Activated CD8-positive, alpha-beta T cell treated with anti-CD3 and anti-CD28 coated beads, Interleukin-2, amount 10 ng/mL, durations not matched to agents 7 days and 5 days (primary cell): ENCODE measurements at regions not wholly inside any gene's neighbourhood (a gene's known extent, or its start where the extent isn't known, plus 50 kb on each side); places are given as distances from the start of the nearest gene placed in this dataset.

ENCODE experiments used
- ATAC-seq: fragments of 150-1000 bp; cut with Tn5 transposase; one replicate; pipeline ENCODE4 v1.10.0; 2021; ENCODE audit warnings: moderate library complexity
- CTCF ChIA-PET: fragments of 350-600 bp; sonication (Branson Sonifier 250); formaldehyde crosslinking; loops from one replicate; lab custom pipeline; 2021; ENCODE audit warnings: antibody characterized with exemption; lab: Charles Lee
- POLR2A ChIA-PET: fragments of 350-600 bp; sonication (Branson Sonifier 250); formaldehyde crosslinking; loops from one replicate; lab custom pipeline; 2021; ENCODE audit warnings: antibody characterized with exemption; lab: Charles Lee
- DNase-seq: peaks from one replicate; pipeline ENCODE4 v3.0.0-alpha.2; 2020
- H3K27ac Mint-ChIP-seq: one replicate; pipeline ENCODE4 v1.8.0; 2021; ENCODE audit warnings: mild to moderate bottlenecking, mixed read lengths
- H3K27me3 Mint-ChIP-seq: one replicate; pipeline ENCODE4 v1.8.0; 2021; ENCODE audit warnings: low read depth, mixed read lengths
- H3K36me3 Mint-ChIP-seq: one replicate; pipeline ENCODE4 v1.8.0; 2021; ENCODE audit warnings: low read depth, mixed read lengths
- H3K4me1 Mint-ChIP-seq: one replicate; pipeline ENCODE4 v1.8.0; 2021; ENCODE audit warnings: low read depth, mixed read lengths
- H3K4me3 Mint-ChIP-seq: one replicate; pipeline ENCODE4 v1.8.0; 2021; ENCODE audit warnings: mild to moderate bottlenecking, mixed read lengths
- H3K9me3 Mint-ChIP-seq: one replicate; pipeline ENCODE4 v1.8.0; 2022; ENCODE audit warnings: mixed read lengths; ENCODE audit not compliant: insufficient read depth

DNA sequence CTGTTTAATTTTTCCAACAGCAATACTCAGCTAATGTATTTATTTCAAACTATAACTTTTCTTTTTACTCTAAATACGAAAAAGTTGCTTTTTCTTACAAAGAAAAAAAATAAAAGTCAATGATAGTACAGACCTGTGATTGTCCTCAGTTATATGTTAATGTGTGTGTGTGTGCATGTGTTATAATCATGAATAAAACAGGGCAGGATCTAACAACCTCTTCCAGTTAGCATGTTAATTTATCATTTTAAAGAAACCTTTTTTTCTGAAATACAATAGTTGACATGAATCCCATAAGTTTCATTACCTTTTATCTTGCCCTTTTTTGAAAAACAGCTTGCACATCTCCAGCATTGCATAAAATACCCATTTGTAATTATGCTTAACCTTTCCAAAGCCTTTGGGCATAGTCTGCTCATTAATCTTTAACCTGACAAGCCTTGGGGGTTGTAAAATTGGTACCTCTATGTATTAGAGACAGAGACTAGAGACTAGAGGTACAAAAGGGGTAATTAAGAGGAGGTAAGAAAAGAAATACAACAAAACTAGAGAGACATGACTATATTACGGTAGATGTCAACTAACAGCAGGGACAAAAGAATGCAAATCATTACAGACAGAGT lies 828.1 kb downstream of the OLFM4 start:
- no peaks in the 10 kb centered on the region for H3K4me1 Mint-ChIP-seq
- POLR2A ChIA-PET, result no interaction called here

DNA sequence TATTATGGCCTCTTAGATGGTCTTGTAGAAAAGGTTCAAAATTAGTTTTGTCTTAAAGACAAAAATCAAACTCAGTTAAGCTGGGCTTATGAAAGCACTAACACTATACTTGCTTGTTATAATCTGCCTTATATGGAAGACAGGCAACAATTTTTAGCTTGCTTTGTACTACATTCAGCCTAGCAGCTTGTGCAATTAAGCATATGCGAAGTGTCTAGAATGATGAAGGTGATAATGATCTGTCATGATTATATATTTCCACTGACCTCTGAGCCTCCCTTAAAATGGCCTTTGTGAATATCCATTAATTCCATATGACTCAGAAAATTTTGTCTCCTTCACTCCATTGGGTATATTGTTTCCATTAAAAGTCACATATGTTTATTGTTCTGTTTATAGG lies 834.9 kb downstream of the OLFM4 start:
- Mint-ChIP-seq H3K27me3 (no peaks in the 10 kb centered on the region), H3K4me3 (no peak overlapping the region), H3K4me1 (no peaks in the 10 kb centered on the region), H3K36me3 (no peaks in the 10 kb centered on the region), H3K9me3 (peaks cover 15% of the 10 kb centered on the region), H3K27ac (no peak overlapping the region)
- ATAC-seq (no peak), DNase-seq (no peak)
- CTCF ChIA-PET, result no interaction called here
- POLR2A ChIA-PET, result no interaction called here

More for the DNA sequence above, 828.1 kb downstream of the OLFM4 start:
- Mint-ChIP-seq H3K27me3 (no peaks in the 10 kb centered on the region), H3K27ac (no peak overlapping the region), H3K36me3 (no peaks in the 10 kb centered on the region), H3K9me3 (peaks cover 17% of the 10 kb centered on the region), H3K4me3 (no peak overlapping the region)
- CTCF ChIA-PET, result no interaction called here
- no peak for ATAC-seq
- no peak for DNase-seq

DNA sequence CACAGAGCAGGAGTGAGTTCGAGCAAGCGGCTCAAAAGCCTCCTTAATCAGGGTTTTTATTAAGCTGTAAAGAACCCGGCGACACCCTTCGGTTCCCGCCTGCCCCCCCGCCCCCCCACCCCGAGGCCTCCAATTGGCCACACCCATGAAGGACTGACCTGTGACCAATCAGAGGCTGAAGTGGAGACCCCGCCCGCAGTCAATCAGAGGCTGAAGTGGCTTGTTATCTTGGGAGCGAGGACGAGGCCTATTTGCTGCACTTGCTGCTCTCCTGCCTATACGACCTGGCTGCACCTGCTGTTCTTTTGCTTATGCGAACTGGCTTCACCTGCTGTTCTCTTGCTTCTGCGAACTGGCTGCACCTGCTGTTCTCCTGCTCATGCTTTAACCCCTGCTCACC lies 844.9 kb downstream of the OLFM4 start:
- H3K4me3 Mint-ChIP-seq, result no peak overlapping the region
- POLR2A ChIA-PET, result no interaction called here
- CTCF ChIA-PET, result no interaction called here
- no peaks in the 10 kb centered on the region for H3K4me1 Mint-ChIP-seq
- no peaks in the 10 kb centered on the region for H3K36me3 Mint-ChIP-seq
- H3K9me3 Mint-ChIP-seq, result peaks cover 19% of the 10 kb centered on the region
- DNase-seq, result no peak
- ATAC-seq, result no peak
- no peaks in the 10 kb centered on the region for H3K27me3 Mint-ChIP-seq
- no peak overlapping the region for H3K27ac Mint-ChIP-seq

DNA sequence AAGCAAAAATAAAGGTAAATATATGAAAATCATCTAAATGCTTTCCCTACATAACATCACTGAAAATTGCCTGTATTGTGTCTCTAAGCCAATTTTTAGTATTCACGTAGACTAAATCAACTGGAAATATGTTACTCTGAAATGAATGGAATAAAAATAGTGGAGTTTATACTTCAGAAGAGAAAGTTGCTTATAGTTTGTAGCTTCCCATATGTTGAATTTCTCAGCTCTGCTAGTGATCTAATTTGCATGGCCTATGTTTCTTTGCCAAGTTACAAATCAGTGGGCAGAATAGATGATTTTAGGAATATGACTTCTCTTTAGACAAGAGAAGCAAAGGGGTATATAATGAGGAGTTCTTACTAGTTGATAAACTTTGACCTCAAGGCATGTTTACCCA lies 850.2 kb downstream of the OLFM4 start:
- peaks cover 22% of the 10 kb centered on the region for H3K9me3 Mint-ChIP-seq
- H3K4me3 Mint-ChIP-seq, result no peak overlapping the region
- H3K27me3 Mint-ChIP-seq, result no peaks in the 10 kb centered on the region
- no peak overlapping the region for H3K27ac Mint-ChIP-seq
- H3K36me3 Mint-ChIP-seq, result no peaks in the 10 kb centered on the region
- CTCF ChIA-PET, result no interaction called here
- DNase-seq (no peak), ATAC-seq (no peak)
- no peaks in the 10 kb centered on the region for H3K4me1 Mint-ChIP-seq
- POLR2A ChIA-PET, result no interaction called here

DNA sequence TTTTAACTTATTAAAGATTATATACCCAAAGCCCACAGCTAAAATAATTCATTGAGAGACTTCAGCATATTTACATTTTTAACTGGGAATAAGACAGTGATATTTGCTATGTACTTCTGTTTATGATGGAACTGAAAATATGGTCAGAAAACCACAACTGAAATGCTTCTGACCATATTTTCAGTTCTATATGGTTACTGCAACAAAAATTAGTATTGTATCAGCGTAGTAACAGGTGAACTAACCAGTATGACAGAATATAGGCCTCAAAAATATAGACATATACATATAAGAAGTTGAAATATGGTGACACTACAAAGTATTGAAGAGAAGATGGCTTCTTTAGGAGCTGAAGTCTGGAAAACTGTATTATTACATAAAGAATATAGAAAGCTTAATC lies 857.4 kb downstream of the OLFM4 start:
- DNase-seq (no peak), ATAC-seq (no peak)
- no peaks in the 10 kb centered on the region for H3K36me3 Mint-ChIP-seq
- CTCF ChIA-PET, result no interaction called here
- no peak overlapping the region for H3K27ac Mint-ChIP-seq
- no peaks in the 10 kb centered on the region for H3K27me3 Mint-ChIP-seq
- H3K9me3 Mint-ChIP-seq, result peaks cover 18% of the 10 kb centered on the region
- POLR2A ChIA-PET, result no interaction called here
- no peak overlapping the region for H3K4me3 Mint-ChIP-seq
- H3K4me1 Mint-ChIP-seq, result no peaks in the 10 kb centered on the region

DNA sequence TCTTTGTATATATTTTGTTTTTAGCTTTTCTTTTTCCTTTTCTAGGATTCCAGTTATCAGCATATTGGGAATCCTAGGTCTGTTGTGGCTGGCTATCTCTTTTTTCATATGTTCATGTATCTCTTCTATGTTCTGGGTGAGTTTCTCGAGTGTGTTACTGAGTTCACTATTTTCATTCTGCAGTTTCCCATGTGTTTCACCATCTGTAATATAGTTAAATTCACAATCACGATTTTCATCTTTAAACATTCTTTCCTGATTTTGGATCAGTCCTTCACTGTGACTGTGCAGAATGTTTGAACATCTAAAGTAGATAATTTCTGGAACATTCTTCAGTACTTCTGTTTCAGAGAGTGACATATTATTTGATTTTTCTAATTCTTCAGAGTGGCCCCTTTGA lies 862.1 kb downstream of the OLFM4 start:
- CTCF ChIA-PET, result no interaction called here
- no peaks in the 10 kb centered on the region for H3K4me1 Mint-ChIP-seq
- H3K9me3 Mint-ChIP-seq, result peaks cover 9% of the 10 kb centered on the region
- POLR2A ChIA-PET, result no interaction called here
- DNase-seq (no peak), ATAC-seq (no peak)
- H3K27me3 Mint-ChIP-seq, result no peaks in the 10 kb centered on the region
- no peak overlapping the region for H3K27ac Mint-ChIP-seq
- H3K4me3 Mint-ChIP-seq, result no peak overlapping the region
- no peaks in the 10 kb centered on the region for H3K36me3 Mint-ChIP-seq

DNA sequence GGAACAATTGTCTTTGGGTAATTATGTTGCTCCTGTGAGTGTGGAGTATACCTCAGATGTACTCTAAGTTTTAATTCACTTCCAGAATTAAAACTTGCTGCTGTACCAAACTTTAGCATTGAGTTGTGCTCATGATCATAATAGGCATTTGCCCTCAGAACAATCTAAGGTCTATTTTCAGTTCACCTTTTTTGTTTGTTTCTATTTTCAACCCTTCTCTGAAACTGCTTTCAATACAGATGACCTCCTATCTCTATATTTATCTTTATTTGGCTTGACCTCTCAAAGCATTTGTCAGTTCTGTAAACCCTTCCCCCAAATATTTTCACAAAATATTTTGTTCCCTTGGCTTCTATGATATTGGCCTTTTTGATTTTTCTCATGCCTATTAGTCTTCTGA lies 873.0 kb downstream of the OLFM4 start:
- Mint-ChIP-seq H3K9me3 (peaks cover 4% of the 10 kb centered on the region), H3K27me3 (no peaks in the 10 kb centered on the region), H3K4me3 (no peak overlapping the region), H3K4me1 (no peaks in the 10 kb centered on the region), H3K36me3 (no peaks in the 10 kb centered on the region), H3K27ac (no peak overlapping the region)
- CTCF ChIA-PET, result no interaction called here
- DNase-seq (no peak), ATAC-seq (no peak)
- POLR2A ChIA-PET, result no interaction called here

DNA sequence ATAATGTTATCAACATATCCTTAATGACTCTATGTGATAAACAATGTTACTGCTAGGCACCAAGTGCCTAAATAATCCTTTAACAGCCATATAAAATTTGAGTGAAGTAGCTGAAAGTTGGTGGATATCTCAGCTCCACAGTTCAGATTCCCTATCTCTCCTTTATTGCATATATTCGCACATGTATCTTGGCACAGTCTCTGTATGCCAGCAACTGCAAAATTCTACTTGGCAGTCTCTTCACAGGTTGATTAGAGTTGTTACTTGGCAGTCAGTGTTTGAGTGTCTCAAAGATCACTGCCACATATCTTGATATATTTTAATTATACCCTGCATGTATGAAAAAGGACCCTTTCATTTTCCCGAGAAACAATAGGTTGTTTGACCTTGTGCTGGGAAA lies 879.3 kb downstream of the OLFM4 start:
- peaks cover 14% of the 10 kb centered on the region for H3K9me3 Mint-ChIP-seq
- no peak for DNase-seq
- ChIA-PET POLR2A (no interaction called here), CTCF (no interaction called here)
- no peak for ATAC-seq
- H3K4me3 Mint-ChIP-seq, result no peak overlapping the region
- H3K36me3 Mint-ChIP-seq, result no peaks in the 10 kb centered on the region
- no peaks in the 10 kb centered on the region for H3K27me3 Mint-ChIP-seq
- no peaks in the 10 kb centered on the region for H3K4me1 Mint-ChIP-seq
- no peak overlapping the region for H3K27ac Mint-ChIP-seq

DNA sequence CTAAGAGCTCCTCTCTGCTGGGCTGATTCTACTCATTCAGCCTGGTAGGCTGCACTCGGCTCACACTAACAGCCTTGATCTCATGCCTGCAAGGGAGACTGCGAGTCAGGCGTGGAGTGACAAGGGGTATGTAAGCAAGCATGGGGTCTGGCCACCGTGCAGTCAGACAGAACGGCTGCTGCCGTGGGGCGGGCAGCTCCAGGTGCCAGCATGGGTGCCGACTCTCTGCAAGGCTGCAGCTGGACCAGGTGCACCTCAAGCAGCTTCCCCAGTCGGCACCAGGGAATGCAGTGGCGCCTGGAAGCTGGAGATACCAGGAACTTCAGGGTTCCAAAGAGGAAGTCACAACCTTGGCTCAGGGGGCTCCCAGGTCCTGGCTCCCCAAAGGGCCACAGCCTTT lies 892.3 kb downstream of the OLFM4 start:
- H3K27me3 Mint-ChIP-seq, result no peaks in the 10 kb centered on the region
- DNase-seq (no peak), ATAC-seq (no peak)
- no peaks in the 10 kb centered on the region for H3K36me3 Mint-ChIP-seq
- ChIA-PET CTCF (no interaction called here), POLR2A (no interaction called here)
- H3K9me3 Mint-ChIP-seq, result peaks cover 32% of the 10 kb centered on the region
- H3K4me3 Mint-ChIP-seq, result no peak overlapping the region
- no peaks in the 10 kb centered on the region for H3K4me1 Mint-ChIP-seq
- no peak overlapping the region for H3K27ac Mint-ChIP-seq

DNA sequence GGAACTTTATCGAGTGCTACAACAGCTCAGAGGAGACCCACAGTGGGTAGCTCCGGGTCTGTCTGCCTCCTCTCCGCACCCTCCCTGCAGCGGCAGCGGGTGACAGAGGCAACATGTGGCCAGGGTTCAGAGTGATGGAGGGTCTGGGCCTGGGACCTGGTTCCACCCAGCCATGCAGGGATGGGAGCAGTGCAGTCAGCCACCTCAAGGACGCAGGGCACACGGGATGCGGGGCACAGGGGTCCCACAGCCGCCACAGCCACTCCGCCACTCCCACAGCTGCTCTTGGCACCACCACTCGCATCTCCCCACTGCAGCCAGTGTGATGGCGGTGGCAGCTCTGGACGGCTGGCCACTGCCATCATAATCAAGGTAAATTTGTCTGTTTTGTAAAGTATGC lies 892.9 kb downstream of the OLFM4 start:
- no peaks in the 10 kb centered on the region for H3K27me3 Mint-ChIP-seq
- H3K4me1 Mint-ChIP-seq, result no peaks in the 10 kb centered on the region
- ChIA-PET POLR2A (no interaction called here), CTCF (no interaction called here)
- H3K9me3 Mint-ChIP-seq, result peaks cover 32% of the 10 kb centered on the region
- no peak overlapping the region for H3K4me3 Mint-ChIP-seq
- ATAC-seq (no peak), DNase-seq (no peak)
- no peak overlapping the region for H3K27ac Mint-ChIP-seq
- no peaks in the 10 kb centered on the region for H3K36me3 Mint-ChIP-seq

DNA sequence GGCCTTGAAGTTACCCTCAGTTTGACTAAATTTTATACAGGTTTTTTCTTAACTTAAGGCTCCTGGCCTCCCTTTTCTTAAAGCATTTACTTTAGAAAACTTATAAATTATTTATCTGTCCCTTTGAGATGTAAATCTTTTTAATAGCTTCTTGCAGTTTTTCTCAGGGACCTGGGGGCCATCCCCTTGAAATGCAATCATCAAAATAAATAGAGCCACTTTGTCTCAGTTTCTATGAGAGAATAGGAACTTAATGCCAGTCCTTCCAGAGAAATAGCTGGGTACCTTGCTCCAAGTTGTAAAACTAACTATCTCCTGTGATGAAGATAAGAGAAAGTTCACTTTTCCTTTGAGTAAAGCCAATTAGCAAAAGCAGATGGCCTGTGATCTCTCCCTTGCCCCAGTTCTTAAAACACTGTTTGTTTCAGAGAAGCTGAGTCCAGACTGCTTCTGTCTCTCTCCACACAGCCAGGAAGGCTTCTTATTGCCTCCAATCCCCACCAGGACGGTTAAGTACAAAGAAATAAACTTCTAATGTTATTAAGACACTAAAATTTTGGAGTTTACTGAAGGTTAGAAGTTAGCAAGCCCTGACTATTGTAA lies 913.1 kb downstream of the OLFM4 start:
- POLR2A ChIA-PET, result no interaction called here
- CTCF ChIA-PET, result no interaction called here
- H3K4me3 Mint-ChIP-seq, result no peak overlapping the region

DNA sequence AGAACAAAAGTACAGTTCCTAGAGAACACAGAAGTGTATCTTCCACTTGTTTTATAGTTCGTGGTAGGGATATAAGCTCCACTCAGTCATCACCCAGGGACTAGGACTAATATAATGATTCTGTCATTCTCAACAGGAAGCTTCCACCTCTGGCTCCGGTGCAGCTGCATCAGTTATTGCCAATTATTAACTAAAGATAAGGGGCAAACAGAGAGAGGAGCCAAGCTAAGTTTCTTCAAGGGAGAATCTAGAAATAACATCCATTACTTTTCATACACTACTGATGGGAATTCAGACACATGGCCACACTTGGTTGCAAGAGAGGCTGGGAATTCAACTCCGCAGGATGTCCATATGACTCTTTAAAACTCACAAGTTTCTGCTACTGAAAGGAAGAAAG lies 917.9 kb downstream of the OLFM4 start:
- Mint-ChIP-seq H3K4me1 (no peaks in the 10 kb centered on the region), H3K9me3 (peaks cover 8% of the 10 kb centered on the region), H3K36me3 (no peaks in the 10 kb centered on the region), H3K27me3 (no peaks in the 10 kb centered on the region), H3K27ac (no peak overlapping the region), H3K4me3 (no peak overlapping the region)
- POLR2A ChIA-PET, result no interaction called here
- CTCF ChIA-PET, result interaction anchor here (0.6 kb wide), 1 partner anchor 297 kb away, joined by 3 read pairs; no protein-coding TSS in a partner anchor
- DNase-seq (no peak), ATAC-seq (no peak)

More for the DNA sequence above, 913.1 kb downstream of the OLFM4 start:
- Mint-ChIP-seq H3K9me3 (peaks cover 8% of the 10 kb centered on the region), H3K27ac (no peak overlapping the region), H3K36me3 (no peaks in the 10 kb centered on the region), H3K4me1 (no peaks in the 10 kb centered on the region), H3K27me3 (no peaks in the 10 kb centered on the region)
- ATAC-seq, result no peak
- no peak for DNase-seq

DNA sequence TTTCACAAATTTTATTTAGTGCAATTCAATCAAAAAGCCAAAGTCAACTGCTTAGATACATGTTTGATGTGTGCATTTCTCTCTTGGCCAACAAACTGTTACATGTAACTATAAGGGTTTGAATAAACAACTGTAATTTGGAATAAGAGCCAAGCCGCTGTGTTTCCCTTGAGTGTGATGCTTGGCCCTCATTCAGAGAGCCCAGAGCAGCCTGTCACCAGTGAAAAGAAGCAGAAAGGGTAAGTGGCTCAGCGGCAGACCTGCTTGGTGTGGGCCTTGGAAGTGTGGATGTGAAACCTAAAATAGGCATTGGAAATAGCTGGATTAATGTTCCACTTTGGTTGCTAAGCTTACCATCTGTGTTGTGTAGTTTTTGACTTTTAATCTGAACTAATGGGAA lies 924.6 kb downstream of the OLFM4 start:
- Mint-ChIP-seq H3K27ac (no peak overlapping the region), H3K4me1 (no peaks in the 10 kb centered on the region)
- POLR2A ChIA-PET, result no interaction called here

More for the DNA sequence above, 924.6 kb downstream of the OLFM4 start:
- DNase-seq (no peak), ATAC-seq (no peak)
- no peak overlapping the region for H3K4me3 Mint-ChIP-seq
- H3K27me3 Mint-ChIP-seq, result no peaks in the 10 kb centered on the region
- CTCF ChIA-PET, result no interaction called here
- peaks cover 9% of the 10 kb centered on the region for H3K9me3 Mint-ChIP-seq
- no peaks in the 10 kb centered on the region for H3K36me3 Mint-ChIP-seq
